ENCODE measurements at regions not wholly inside any gene's neighbourhood (a gene's known extent, or its start where the extent isn't known, plus 50 kb on each side); places are given as distances from the start of the nearest gene placed in this dataset.

DNA sequence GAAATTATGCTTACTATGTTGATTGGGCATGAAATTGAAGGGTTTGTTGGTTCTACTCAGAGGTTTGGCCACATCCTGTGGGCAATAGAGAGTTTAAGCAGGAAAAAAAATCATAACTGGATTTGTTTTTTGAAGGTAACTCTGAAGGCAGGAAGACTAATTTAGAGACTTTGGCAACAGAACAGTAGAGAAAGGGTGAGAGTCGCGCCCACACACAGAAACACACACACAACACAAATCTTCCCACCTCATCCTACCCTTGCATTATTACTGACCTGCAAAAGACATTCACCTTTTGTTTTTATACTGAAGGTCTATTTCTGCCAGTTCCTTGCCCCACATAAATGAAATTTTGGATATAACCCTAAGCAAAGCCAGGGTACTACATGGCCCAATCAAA lies 270.6 kb downstream of the TBL1XR1 start:
- TF ChIP-seq, protein P1, sequence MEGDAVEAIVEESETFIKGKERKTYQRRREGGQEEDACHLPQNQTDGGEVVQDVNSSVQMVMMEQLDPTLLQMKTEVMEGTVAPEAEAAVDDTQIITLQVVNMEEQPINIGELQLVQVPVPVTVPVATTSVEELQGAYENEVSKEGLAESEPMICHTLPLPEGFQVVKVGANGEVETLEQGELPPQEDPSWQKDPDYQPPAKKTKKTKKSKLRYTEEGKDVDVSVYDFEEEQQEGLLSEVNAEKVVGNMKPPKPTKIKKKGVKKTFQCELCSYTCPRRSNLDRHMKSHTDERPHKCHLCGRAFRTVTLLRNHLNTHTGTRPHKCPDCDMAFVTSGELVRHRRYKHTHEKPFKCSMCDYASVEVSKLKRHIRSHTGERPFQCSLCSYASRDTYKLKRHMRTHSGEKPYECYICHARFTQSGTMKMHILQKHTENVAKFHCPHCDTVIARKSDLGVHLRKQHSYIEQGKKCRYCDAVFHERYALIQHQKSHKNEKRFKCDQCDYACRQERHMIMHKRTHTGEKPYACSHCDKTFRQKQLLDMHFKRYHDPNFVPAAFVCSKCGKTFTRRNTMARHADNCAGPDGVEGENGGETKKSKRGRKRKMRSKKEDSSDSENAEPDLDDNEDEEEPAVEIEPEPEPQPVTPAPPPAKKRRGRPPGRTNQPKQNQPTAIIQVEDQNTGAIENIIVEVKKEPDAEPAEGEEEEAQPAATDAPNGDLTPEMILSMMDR (IDR thresholded peaks at IDR 0.05 in 4 of 5, conservative IDR thresholded peaks at IDR 0.05 in 1 of 5), result no peak
- no peak for TF ChIP-seq POLR2A (IDR thresholded peaks at IDR 0.05)

All from gastrocnemius medialis (tissue), 4 donors.